Keratinocyte (primary cell): ENCODE measurements at regions not wholly inside any gene's neighbourhood (a gene's known extent, or its start where the extent isn't known, plus 50 kb on each side); places are given as distances from the start of the nearest gene placed in this dataset.

Experiments
- CTCF ChIP-seq, 3 experiments: IDR thresholded peaks in 1 of 3; conservative IDR thresholded peaks in 1 of 3; optimal IDR thresholded peaks in 1 of 3; 2 replicates in 2 of 3; 3 replicates in 1 of 3; pipeline versions ENCODE3 to v1.5.1; 2011; ENCODE audit warnings: low read length in 3 of 3, mild to moderate bottlenecking in 3 of 3, moderate library complexity in 2 of 3, control low read depth in 1 of 3, inconsistent platforms in 1 of 3; ENCODE audit not compliant: insufficient read depth in 2 of 3; ENCODE audit errors: extremely low read depth in 1 of 3
- EZH2 ChIP-seq: IDR thresholded peaks from one replicate; pipeline ENCODE4 v1.6.1; 2012; ENCODE audit warnings: inconsistent platforms, mild to moderate bottlenecking, low read length, moderate library complexity

GRCh38 chr22:48394787-48395186 is 1432.9 kb downstream of the BRD1 start:
- no peak for TF ChIP-seq EZH2
- no peak for TF ChIP-seq CTCF (optimal IDR thresholded peaks at IDR 0.05 in 1 of 3, IDR thresholded peaks at IDR 0.05 in 1 of 3, conservative IDR thresholded peaks at IDR 0.05 in 1 of 3; ENCODE audit: extremely low read depth in 1 of 3, insufficient read depth in 2 of 3, low read length in 3 of 3)
